ENCODE measurements at regions not wholly inside any gene's neighbourhood (a gene's known extent, or its start where the extent isn't known, plus 50 kb on each side); places are given as distances from the start of the nearest gene placed in this dataset.

- CTCF ChIA-PET, result interaction anchor here (0.9 kb wide), 1 partner anchor 14 kb away, joined by 3 read pairs; no protein-coding TSS in a partner anchor
- no TSS peak for BruUV-seq (replicated peaks)
- TF ChIP-seq BMI1 (IDR thresholded peaks at IDR 0.05; ENCODE audit: borderline replicate concordance), result no peak
- TF ChIP-seq SMC3 (IDR thresholded peaks at IDR 0.05; ENCODE audit: borderline replicate concordance, low read length), result no peak
- TF ChIP-seq PAX8 (IDR thresholded peaks at IDR 0.05), result no peak
- no peak for TF ChIP-seq ZBTB4 (CRISPR knock-in tag; IDR thresholded peaks at IDR 0.05)
- no peak for TF ChIP-seq CHD4 (IDR thresholded peaks at IDR 0.05)
- no peak for TF ChIP-seq MTA2 (IDR thresholded peaks at IDR 0.05; ENCODE audit: low read depth)
- TF ChIP-seq HDAC2 (IDR thresholded peaks at IDR 0.05), result no peak
- no peak for TF ChIP-seq E2F8 (IDR thresholded peaks at IDR 0.05; ENCODE audit: low read depth, partially characterized antibody)
- no peak for TF ChIP-seq PAX5 (IDR thresholded peaks at IDR 0.05; ENCODE audit: borderline replicate concordance, low read depth, low read length)
- no peak for TF ChIP-seq SUPT20H (IDR thresholded peaks at IDR 0.05; ENCODE audit: borderline replicate concordance, control insufficient read depth, low read depth, low read length)
- TF ChIP-seq TCF3 (IDR thresholded peaks at IDR 0.05; ENCODE audit: borderline replicate concordance, insufficient read depth, low read depth, low read length), result no peak
- no peak for TF ChIP-seq CEBPB (IDR thresholded peaks at IDR 0.05; ENCODE audit: borderline replicate concordance in 1 of 2, low read depth in 2 of 2, low read length in 2 of 2)
- no peak for TF ChIP-seq NFYA (IDR thresholded peaks at IDR 0.05; ENCODE audit: borderline replicate concordance, low read depth, low read length)
- no peak for TF ChIP-seq MEF2A (IDR thresholded peaks at IDR 0.05; ENCODE audit: insufficient read depth, low read depth, low read length)
- TF ChIP-seq ETV6 (conservative IDR thresholded peaks at IDR 0.05 in 1 of 2, IDR thresholded peaks at IDR 0.05 in 1 of 2; ENCODE audit: borderline replicate concordance in 1 of 2, low read depth in 1 of 2), result no peak
- TF ChIP-seq E4F1 (IDR thresholded peaks at IDR 0.05; ENCODE audit: borderline replicate concordance, partially characterized antibody), result no peak
- no peak for TF ChIP-seq NFYB (IDR thresholded peaks at IDR 0.05; ENCODE audit: insufficient read depth, low read depth, low read length)
Observed at GRCh38 chr3:174342171-174342570, 517.0 kb upstream of the NAALADL2 start.

More at GRCh38 chr3:174342171-174342570, 517.0 kb upstream of the NAALADL2 start:
- Histone ChIP-seq H3K4me3 (no peak overlapping the region), H4K20me1 (ENCODE audit: control insufficient read depth, insufficient read depth) (no peaks in the 10 kb centered on the region), H2AFZ (ENCODE audit: control insufficient read depth, low read depth, low read length) (no peak overlapping the region), H3K27ac (ENCODE audit: control insufficient read depth, insufficient read depth) (no peak overlapping the region), H3K27me3 (replicated peaks in 1 of 2; ENCODE audit: control insufficient read depth in 2 of 2, insufficient read depth in 2 of 2, low read length in 1 of 2) (no peaks in the 10 kb centered on the region), H3K4me1 (ENCODE audit: control insufficient read depth, insufficient read depth, low read length) (no peaks in the 10 kb centered on the region), H3K36me3 (ENCODE audit: control insufficient read depth in 2 of 2, insufficient read depth in 2 of 2, low read length in 1 of 2) (no peaks in the 10 kb centered on the region), H3K79me2 (ENCODE audit: control insufficient read depth, insufficient read depth, low read length) (no peaks in the 10 kb centered on the region), H3K4me2 (ENCODE audit: control insufficient read depth, insufficient read depth) (no peak overlapping the region), H3K9me3 (replicated peaks; ENCODE audit: control insufficient read depth, insufficient read depth, low read length) (no peaks in the 10 kb centered on the region), H3K9ac (ENCODE audit: control insufficient read depth, insufficient read depth, low read length) (no peak overlapping the region)
- POLR2A ChIA-PET, result no interaction called here
- in situ Hi-C loops (cut with MboI), result no loop called here
- SMC1A ChIA-PET (ENCODE audit: uncharacterized antibody, unreplicated experiment), result interaction anchor here (0.9 kb wide), 1 partner anchor 11 kb away, joined by 3 read pairs; no protein-coding TSS in a partner anchor
- intact Hi-C loops (cut with micrococcal nuclease; ENCODE audit: unreplicated experiment), result no loop called here
- ATAC-seq (no peak), FAIRE-seq (no peak), DNase-seq (ENCODE audit: low read depth, low spot score) (no peak)
- RAD21 ChIA-PET (ENCODE audit: unreplicated experiment), result no interaction called here
- 23% methylated on average over 2 of the region's 2 CpGs for WGBS (ENCODE audit: insufficient coverage, insufficient replicate concordance, low lambda C conversion rate, missing lambda C conversion rate)
